ENCODE measurements at regions not wholly inside any gene's neighbourhood (a gene's known extent, or its start where the extent isn't known, plus 50 kb on each side); places are given as distances from the start of the nearest gene placed in this dataset.

DNA sequence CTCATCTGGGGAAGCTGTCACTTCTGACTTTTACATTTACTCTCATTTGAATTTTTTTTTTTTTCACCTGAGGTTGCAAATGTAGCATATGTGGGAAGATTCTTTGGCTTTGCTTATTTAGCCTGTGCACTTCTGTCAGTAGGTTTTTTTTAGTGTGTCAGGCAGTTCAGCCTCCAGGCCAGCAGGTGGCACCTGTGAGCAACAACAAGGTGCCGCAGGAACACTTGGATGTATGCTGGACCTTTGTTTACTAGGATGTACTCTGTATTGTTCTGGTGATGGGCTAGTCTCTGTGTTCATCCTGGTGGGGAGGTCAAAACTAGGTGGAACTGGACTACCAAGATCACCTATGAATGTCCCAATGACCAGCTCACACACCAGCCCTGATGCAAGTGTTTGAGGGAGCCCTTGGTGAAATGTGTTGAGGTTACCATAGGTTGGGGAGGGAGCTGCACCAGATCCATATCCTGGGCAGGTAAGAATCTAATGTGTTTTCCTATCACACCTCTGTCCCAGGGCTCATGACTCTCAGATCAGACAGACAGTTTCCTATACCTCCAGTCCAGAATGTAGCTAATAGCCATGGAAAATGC, 618.2 kb downstream of the BRINP3 start:
- TF ChIP-seq CTCF (IDR thresholded peaks at IDR 0.05; ENCODE audit: borderline replicate concordance, extremely low read depth, low read length, poor library complexity, severe bottlenecking) (peak; percentile 70), EZH2 (IDR thresholded peaks at IDR 0.05; ENCODE audit: borderline replicate concordance, low read depth, low read length, severe bottlenecking) (no peak)
